ENCODE measurements at regions not wholly inside any gene's neighbourhood (a gene's known extent, or its start where the extent isn't known, plus 50 kb on each side); places are given as distances from the start of the nearest gene placed in this dataset.

- no peaks in the 10 kb centered on the region for H3K27me3 ChIP-seq
- H3K4me3 ChIP-seq = no peak overlapping the region
- TF ChIP-seq CTCF (IDR thresholded peaks at IDR 0.05) = no peak
- no peak overlapping the region for H3K9ac ChIP-seq (ENCODE audit: low read depth in 2 of 2, low read length in 2 of 2)
- H3K27ac ChIP-seq = no peak overlapping the region
- H3K4me1 ChIP-seq = no peaks in the 10 kb centered on the region
- no peaks in the 10 kb centered on the region for H3K36me3 ChIP-seq
- H3K9me3 ChIP-seq = no peaks in the 10 kb centered on the region
- intact Hi-C loops (cut with DNase I) = no loop called here
- DNase-seq = no peak
Measured at GRCh38 chr17:55870044-55870443, 119.2 kb downstream of the PCTP start.

GRCh38 chr17:55872374-55872773 is 121.5 kb downstream of the PCTP start:
- H3K36me3 ChIP-seq = no peaks in the 10 kb centered on the region
- no peak overlapping the region for H3K9ac ChIP-seq (ENCODE audit: low read depth in 2 of 2, low read length in 2 of 2)
- H3K27ac ChIP-seq = no peak overlapping the region
- intact Hi-C loops (cut with DNase I) = no loop called here
- no peaks in the 10 kb centered on the region for H3K4me1 ChIP-seq
- H3K9me3 ChIP-seq = no peaks in the 10 kb centered on the region
- H3K27me3 ChIP-seq = no peaks in the 10 kb centered on the region
- DNase-seq = no peak
- no peak for TF ChIP-seq CTCF (IDR thresholded peaks at IDR 0.05)
- H3K4me3 ChIP-seq = no peak overlapping the region

- intact Hi-C loops (cut with DNase I) = no loop called here
- DNase-seq = no peak
- TF ChIP-seq CTCF (IDR thresholded peaks at IDR 0.05) = no peak
- H3K4me3 ChIP-seq = no peak overlapping the region
- H3K36me3 ChIP-seq = no peaks in the 10 kb centered on the region
- no peaks in the 10 kb centered on the region for H3K27me3 ChIP-seq
- no peaks in the 10 kb centered on the region for H3K9me3 ChIP-seq
- H3K4me1 ChIP-seq = no peaks in the 10 kb centered on the region
- H3K9ac ChIP-seq (ENCODE audit: low read depth in 2 of 2, low read length in 2 of 2) = no peak overlapping the region
- H3K27ac ChIP-seq = no peak overlapping the region
Measured at GRCh38 chr17:55873017-55873758, 122.3 kb downstream of the PCTP start.

GRCh38 chr17:55883149-55883548 is 132.3 kb downstream of the PCTP start:
- no peak overlapping the region for H3K9ac ChIP-seq (ENCODE audit: low read depth in 2 of 2, low read length in 2 of 2)
- no peaks in the 10 kb centered on the region for H3K27me3 ChIP-seq
- H3K4me3 ChIP-seq = no peak overlapping the region
- no peak for DNase-seq
- H3K9me3 ChIP-seq = no peaks in the 10 kb centered on the region
- no peaks in the 10 kb centered on the region for H3K4me1 ChIP-seq
- intact Hi-C loops (cut with DNase I) = no loop called here
- H3K27ac ChIP-seq = no peak overlapping the region
- no peak for TF ChIP-seq CTCF (IDR thresholded peaks at IDR 0.05)
- no peaks in the 10 kb centered on the region for H3K36me3 ChIP-seq

GRCh38 chr17:55887531-55887930 is 136.7 kb downstream of the PCTP start:
- no peaks in the 10 kb centered on the region for H3K36me3 ChIP-seq
- intact Hi-C loops (cut with DNase I) = no loop called here
- no peaks in the 10 kb centered on the region for H3K9me3 ChIP-seq
- no peaks in the 10 kb centered on the region for H3K27me3 ChIP-seq
- no peak for TF ChIP-seq CTCF (IDR thresholded peaks at IDR 0.05)
- no peak for DNase-seq
- no peak overlapping the region for H3K9ac ChIP-seq (ENCODE audit: low read depth in 2 of 2, low read length in 2 of 2)
- no peaks in the 10 kb centered on the region for H3K4me1 ChIP-seq
- no peak overlapping the region for H3K4me3 ChIP-seq
- H3K27ac ChIP-seq = no peak overlapping the region
